HEK293T (cell line): ENCODE measurements at regions not wholly inside any gene's neighbourhood (a gene's known extent, or its start where the extent isn't known, plus 50 kb on each side); places are given as distances from the start of the nearest gene placed in this dataset.

ENCODE experiments used
- CTBP1 ChIP-seq: fragments of 450-650 bp; IDR thresholded peaks from 2 replicates; pipeline ENCODE4 v1.6.1; 2016; ENCODE audit warnings: borderline replicate concordance
- FOXA1 ChIP-seq: fragments of 450-650 bp; IDR thresholded peaks from 2 replicates; pipeline ENCODE4 v1.6.1; 2016; ENCODE audit warnings: mild to moderate bottlenecking
- FOXK2 ChIP-seq: fragments of 450-650 bp; IDR thresholded peaks from 2 replicates; pipeline ENCODE4 v1.6.1; 2016; ENCODE audit warnings: mild to moderate bottlenecking
- FOXM1 ChIP-seq: fragments of 450-650 bp; IDR thresholded peaks from 2 replicates; pipeline ENCODE4 v1.6.1; 2017; ENCODE audit warnings: mild to moderate bottlenecking, borderline replicate concordance
- HDGF ChIP-seq: fragments of 450-650 bp; IDR thresholded peaks from 2 replicates; pipeline ENCODE4 v1.6.1; 2017; ENCODE audit warnings: antibody characterized with exemption, borderline replicate concordance
- PKNOX1 ChIP-seq: fragments of 450-650 bp; IDR thresholded peaks from 2 replicates; pipeline ENCODE4 v1.6.1; 2016
- SP1 ChIP-seq: fragments of 450-650 bp; IDR thresholded peaks from 2 replicates; pipeline ENCODE4 v1.6.1; 2017
- SUZ12 ChIP-seq: fragments of 450-650 bp; IDR thresholded peaks from 2 replicates; pipeline ENCODE4 v1.6.1; 2016; ENCODE audit warnings: mild to moderate bottlenecking
- ZNF384 ChIP-seq: fragments of 450-650 bp; IDR thresholded peaks from 2 replicates; pipeline ENCODE4 v1.6.1; 2016

- no peak for TF ChIP-seq SP1
- TF ChIP-seq FOXM1 = no peak
- no peak for TF ChIP-seq SUZ12
- no peak for TF ChIP-seq FOXK2
- TF ChIP-seq HDGF = no peak
- no peak for TF ChIP-seq CTBP1
- TF ChIP-seq ZNF384 = no peak
- no peak for TF ChIP-seq FOXA1
- no peak for TF ChIP-seq PKNOX1
These were observed 532.6 kb upstream of the CCDC54 start for GRCh38 chr3:106844638-106845037.
